DND-41 (cell line): ENCODE measurements at regions not wholly inside any gene's neighbourhood (a gene's known extent, or its start where the extent isn't known, plus 50 kb on each side); places are given as distances from the start of the nearest gene placed in this dataset.

ENCODE experiments used
- ATAC-seq: fragments of 200-7000 bp; cut with Tn5 transposase; 3 replicates; pipeline ENCODE4 v1.9.1; 2021; ENCODE audit warnings: low read depth; ENCODE audit not compliant: insufficient read depth
- DNase-seq: peaks from one replicate; pipeline ENCODE4 v3.0.0-alpha.2; 2020
- H2AFZ ChIP-seq: 2 replicates; pipeline ENCODE4 v1.6.0; 2012; ENCODE audit warnings: low read depth, low read length
- H3K27ac ChIP-seq: 2 replicates; pipeline ENCODE4 v1.5.1; 2012; ENCODE audit warnings: low read length, inconsistent platforms
- H3K27me3 ChIP-seq: fragments of 200-600 bp; sonication (generic); 2 replicates; pipeline ENCODE4 v1.6.0; 2012; ENCODE audit warnings: low read length, mild to moderate bottlenecking, inconsistent platforms; ENCODE audit not compliant: insufficient read depth, poor library complexity
- H3K36me3 ChIP-seq: 2 replicates; pipeline ENCODE4 v1.5.1; 2012; ENCODE audit warnings: low read length, inconsistent platforms; ENCODE audit not compliant: insufficient read depth
- H3K4me1 ChIP-seq: 2 replicates; pipeline ENCODE4 v1.5.1; 2012; ENCODE audit warnings: mild to moderate bottlenecking, low read length; ENCODE audit not compliant: insufficient read depth
- H3K4me2 ChIP-seq: 2 replicates; pipeline ENCODE4 v1.6.0; 2012; ENCODE audit warnings: mild to moderate bottlenecking, moderate library complexity, low read length, inconsistent platforms; ENCODE audit not compliant: insufficient read depth
- H3K4me3 ChIP-seq, 2 experiments: fragments of 200-600 bp in 1 of 2; shearing (Covaris generic) in 1 of 2; 2 replicates each; pipeline ENCODE4 v1.5.1; 2012 to 2016; ENCODE audit warnings: inconsistent platforms in 2 of 2, low read length in 2 of 2, mild to moderate bottlenecking in 2 of 2, low read depth in 1 of 2, moderate library complexity in 1 of 2
- H3K79me2 ChIP-seq: 2 replicates; pipeline ENCODE4 v1.6.0; 2012; ENCODE audit warnings: low read length, inconsistent platforms; ENCODE audit not compliant: insufficient read depth
- H3K9ac ChIP-seq: 2 replicates; pipeline ENCODE4 v1.6.0; 2012; ENCODE audit warnings: low read depth, mild to moderate bottlenecking, inconsistent platforms, low read length, moderate library complexity
- H3K9me3 ChIP-seq: 2 replicates; pipeline ENCODE4 v1.5.1; 2012; ENCODE audit warnings: low read length, moderate library complexity, mild to moderate bottlenecking, inconsistent platforms; ENCODE audit not compliant: insufficient read depth, severe bottlenecking
- H4K20me1 ChIP-seq: 2 replicates; pipeline ENCODE4 v1.6.0; 2012; ENCODE audit warnings: low read length; ENCODE audit not compliant: insufficient read depth
- EZH2 ChIP-seq: IDR thresholded peaks from 3 replicates; pipeline ENCODE4 v1.6.1; 2012; ENCODE audit warnings: borderline replicate concordance, low read depth, mild to moderate bottlenecking, moderate library complexity, low read length, inconsistent platforms; ENCODE audit not compliant: severe bottlenecking
- TF ChIP-seq, protein P1 (sequence below): IDR thresholded peaks from 2 replicates; pipeline ENCODE4 v1.5.1; 2012; ENCODE audit warnings: borderline replicate concordance, low read length, moderate library complexity, mild to moderate bottlenecking; ENCODE audit not compliant: poor library complexity, severe bottlenecking; ENCODE audit errors: extremely low read depth

DNA sequence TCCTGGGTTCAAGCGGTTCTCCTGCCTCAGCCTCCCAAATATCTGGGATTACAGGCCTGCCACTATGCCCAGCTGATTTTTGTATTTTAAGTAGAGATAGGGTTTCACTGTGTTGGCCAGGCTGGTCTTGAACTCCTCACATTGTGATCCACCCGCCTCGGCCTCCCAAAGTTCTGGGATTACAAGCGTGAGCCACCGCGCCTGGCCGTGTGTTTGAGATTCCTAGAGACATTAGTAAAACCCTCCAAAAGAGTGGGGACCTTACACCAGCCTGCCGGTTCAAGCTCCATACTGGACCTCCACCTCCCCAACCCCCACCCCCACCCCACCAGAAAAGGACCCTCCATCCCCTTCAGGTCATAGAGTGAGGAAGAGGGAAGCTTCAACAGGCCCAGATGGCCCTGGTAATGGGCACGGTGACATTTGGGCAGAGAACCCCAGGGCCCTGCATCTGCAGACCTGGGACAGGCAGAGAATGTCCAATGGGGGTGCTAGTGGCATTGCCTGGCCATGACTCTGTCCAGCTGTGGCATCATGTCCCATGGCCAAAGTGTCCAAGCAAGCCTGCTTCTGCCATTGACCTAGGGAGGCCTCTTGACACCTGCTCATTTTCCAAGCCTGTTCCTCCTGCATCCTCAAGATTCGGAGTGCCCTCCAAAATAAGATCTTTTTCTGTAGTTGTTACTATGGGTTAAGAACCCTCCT lies 108.9 kb upstream of the KLF13 start:
- no peak overlapping the region for H3K27ac ChIP-seq

GRCh38 chr15:31219221-31219620 lies 107.4 kb upstream of the KLF13 start:
- H3K79me2 ChIP-seq = no peaks in the 10 kb centered on the region
- no peaks in the 10 kb centered on the region for H3K27me3 ChIP-seq
- no peaks in the 10 kb centered on the region for H4K20me1 ChIP-seq
- H3K9me3 ChIP-seq = no peaks in the 10 kb centered on the region
- H2AFZ ChIP-seq = no peak overlapping the region
- H3K4me2 ChIP-seq = no peak overlapping the region
- no peaks in the 10 kb centered on the region for H3K36me3 ChIP-seq
- H3K4me3 ChIP-seq = no peak overlapping the region
- H3K9ac ChIP-seq = no peak overlapping the region
- TF ChIP-seq, protein P1, sequence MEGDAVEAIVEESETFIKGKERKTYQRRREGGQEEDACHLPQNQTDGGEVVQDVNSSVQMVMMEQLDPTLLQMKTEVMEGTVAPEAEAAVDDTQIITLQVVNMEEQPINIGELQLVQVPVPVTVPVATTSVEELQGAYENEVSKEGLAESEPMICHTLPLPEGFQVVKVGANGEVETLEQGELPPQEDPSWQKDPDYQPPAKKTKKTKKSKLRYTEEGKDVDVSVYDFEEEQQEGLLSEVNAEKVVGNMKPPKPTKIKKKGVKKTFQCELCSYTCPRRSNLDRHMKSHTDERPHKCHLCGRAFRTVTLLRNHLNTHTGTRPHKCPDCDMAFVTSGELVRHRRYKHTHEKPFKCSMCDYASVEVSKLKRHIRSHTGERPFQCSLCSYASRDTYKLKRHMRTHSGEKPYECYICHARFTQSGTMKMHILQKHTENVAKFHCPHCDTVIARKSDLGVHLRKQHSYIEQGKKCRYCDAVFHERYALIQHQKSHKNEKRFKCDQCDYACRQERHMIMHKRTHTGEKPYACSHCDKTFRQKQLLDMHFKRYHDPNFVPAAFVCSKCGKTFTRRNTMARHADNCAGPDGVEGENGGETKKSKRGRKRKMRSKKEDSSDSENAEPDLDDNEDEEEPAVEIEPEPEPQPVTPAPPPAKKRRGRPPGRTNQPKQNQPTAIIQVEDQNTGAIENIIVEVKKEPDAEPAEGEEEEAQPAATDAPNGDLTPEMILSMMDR = no peak
- no peak for TF ChIP-seq EZH2
- DNase-seq (no peak), ATAC-seq (no peak)
- peaks cover 17% of the 10 kb centered on the region for H3K4me1 ChIP-seq
- H3K27ac ChIP-seq = no peak overlapping the region

More for the DNA sequence above, 108.9 kb upstream of the KLF13 start:
- TF ChIP-seq, protein P1 = no peak
- TF ChIP-seq EZH2 = no peak
- ATAC-seq (no peak), DNase-seq (no peak)
- Histone ChIP-seq H2AFZ (no peak overlapping the region), H3K4me3 (no peak overlapping the region), H3K79me2 (no peaks in the 10 kb centered on the region), H3K4me1 (peaks cover 17% of the 10 kb centered on the region), H3K36me3 (no peaks in the 10 kb centered on the region), H4K20me1 (no peaks in the 10 kb centered on the region), H3K9ac (no peak overlapping the region), H3K4me2 (no peak overlapping the region), H3K9me3 (no peaks in the 10 kb centered on the region), H3K27me3 (no peaks in the 10 kb centered on the region)

GRCh38 chr15:31221936-31222515 lies 104.6 kb upstream of the KLF13 start:
- Histone ChIP-seq H3K4me3 (no peak overlapping the region), H3K9me3 (no peaks in the 10 kb centered on the region), H3K79me2 (no peaks in the 10 kb centered on the region), H4K20me1 (no peaks in the 10 kb centered on the region), H3K9ac (no peak overlapping the region), H2AFZ (no peak overlapping the region), H3K27me3 (no peaks in the 10 kb centered on the region), H3K4me2 (no peak overlapping the region), H3K36me3 (no peaks in the 10 kb centered on the region), H3K27ac (no peak overlapping the region), H3K4me1 (no peaks in the 10 kb centered on the region)
- no peak for ATAC-seq
- TF ChIP-seq, protein P1 = no peak
- TF ChIP-seq EZH2 = no peak
- no peak for DNase-seq
